Fibroblast of gingiva (primary cell): ENCODE measurements at regions not wholly inside any gene's neighbourhood (a gene's known extent, or its start where the extent isn't known, plus 50 kb on each side); places are given as distances from the start of the nearest gene placed in this dataset.

Source experiments
- DNase-seq: peaks from one replicate; pipeline ENCODE4 v3.0.0-alpha.2; 2011; ENCODE audit warnings: low read depth

GRCh38 chr10:21326594-21327288, 198.7 kb downstream of the SKIDA1 start:
- no peak for DNase-seq

DNA sequence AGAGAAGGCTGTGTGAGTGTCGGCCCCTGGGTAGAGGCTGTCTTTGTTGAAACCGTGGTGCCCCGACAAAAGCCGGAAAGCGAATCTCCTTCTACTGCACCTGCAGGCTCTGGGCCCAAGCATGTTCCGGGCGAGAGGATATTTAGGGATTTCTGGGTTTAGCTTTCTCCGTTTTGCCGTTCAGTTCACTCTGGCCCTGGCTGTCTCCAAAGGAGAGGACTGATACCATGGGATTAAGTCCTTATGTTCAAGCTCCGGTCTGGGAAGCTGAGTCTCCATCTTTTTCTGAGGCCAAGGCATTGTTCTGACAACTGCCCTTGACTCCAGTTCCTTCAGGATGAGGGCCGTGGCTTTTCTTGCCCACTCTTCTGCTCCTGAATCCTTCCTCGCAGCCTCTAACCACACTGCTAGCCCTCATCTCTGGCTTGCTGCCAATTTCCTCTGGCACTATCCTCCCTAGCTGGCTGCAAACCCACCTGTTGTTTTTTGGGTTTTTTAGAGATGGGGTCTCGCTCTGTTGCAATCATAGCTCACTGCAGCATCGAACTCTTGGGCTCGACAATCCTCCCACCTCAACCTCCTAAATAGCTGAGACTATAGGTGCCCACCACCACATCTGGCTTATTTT, 206.8 kb downstream of the SKIDA1 start:
- DNase-seq: no peak

- DNase-seq: peak; percentile 46
These were observed 207.6 kb downstream of the SKIDA1 start for GRCh38 chr10:21317902-21318301.

- peak; percentile 97 for DNase-seq
These were observed 209.7 kb downstream of the SKIDA1 start for GRCh38 chr10:21315645-21316220.

DNA sequence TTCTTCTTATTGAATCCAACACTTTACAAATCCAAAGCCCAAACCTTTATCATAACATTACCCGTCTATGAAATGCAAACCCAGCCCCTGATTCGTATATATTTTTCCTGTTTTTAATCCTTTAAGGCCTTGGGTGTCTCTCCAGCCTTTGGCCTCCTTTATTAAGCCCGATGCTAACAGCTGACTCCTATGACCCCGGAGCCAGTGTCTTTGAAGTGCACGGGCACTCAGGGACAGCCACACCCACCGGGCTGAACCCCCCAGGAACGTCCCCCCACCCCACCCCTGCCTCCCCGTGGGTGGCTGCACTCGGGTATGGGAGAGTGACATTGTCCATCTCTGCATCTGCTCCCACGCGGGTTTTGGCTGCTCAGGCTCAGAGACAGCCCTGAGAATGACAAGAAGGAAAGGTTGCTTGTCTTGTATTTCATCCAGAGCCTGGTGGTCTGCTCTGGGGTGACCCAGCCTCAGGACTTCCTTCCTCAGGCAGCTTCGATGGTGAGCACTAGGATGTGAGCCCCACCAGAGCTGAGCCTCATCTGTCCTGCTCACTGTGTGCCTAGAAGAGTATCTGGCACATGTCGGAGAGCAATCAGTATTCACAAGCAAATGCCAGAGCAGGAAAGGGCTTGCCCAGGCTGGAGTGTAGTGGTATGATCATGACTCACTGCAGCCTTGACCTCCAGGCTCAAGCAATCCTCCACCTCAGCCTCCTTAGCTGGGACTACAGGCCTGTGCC, 210.4 kb downstream of the SKIDA1 start:
- DNase-seq: peak; percentile 59

DNA sequence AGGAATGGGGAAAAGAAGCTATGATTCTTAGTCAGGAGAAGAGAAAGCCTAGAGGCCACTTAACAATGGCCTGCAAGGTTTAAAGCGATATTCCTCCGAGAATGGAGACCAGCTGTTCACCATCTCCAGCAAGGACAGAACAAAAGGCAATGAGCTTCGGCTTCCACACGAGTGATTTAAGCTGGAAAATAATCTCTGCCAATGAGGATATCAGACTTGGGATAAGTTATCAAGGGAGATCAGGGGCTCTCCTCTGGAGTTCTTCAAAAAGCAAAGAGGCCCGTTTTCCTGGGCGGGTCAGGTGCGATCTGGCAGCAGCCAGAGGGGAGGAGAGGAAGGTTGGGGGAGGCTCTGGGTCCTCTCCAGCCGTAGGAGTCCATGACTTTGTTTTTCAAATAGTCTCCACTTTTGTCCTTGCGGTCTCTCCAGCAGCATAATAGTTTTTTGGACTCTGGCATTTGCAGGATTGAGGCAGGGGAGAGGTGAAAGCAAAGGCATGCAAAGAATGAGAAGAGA, 211.3 kb downstream of the SKIDA1 start:
- no peak for DNase-seq

- DNase-seq: no peak
These were observed 211.8 kb downstream of the SKIDA1 start for GRCh38 chr10:21313691-21314090.

GRCh38 chr10:21311426-21311825, 214.1 kb downstream of the SKIDA1 start:
- DNase-seq: no peak

GRCh38 chr10:21309427-21309826, 216.1 kb downstream of the SKIDA1 start:
- no peak for DNase-seq

DNA sequence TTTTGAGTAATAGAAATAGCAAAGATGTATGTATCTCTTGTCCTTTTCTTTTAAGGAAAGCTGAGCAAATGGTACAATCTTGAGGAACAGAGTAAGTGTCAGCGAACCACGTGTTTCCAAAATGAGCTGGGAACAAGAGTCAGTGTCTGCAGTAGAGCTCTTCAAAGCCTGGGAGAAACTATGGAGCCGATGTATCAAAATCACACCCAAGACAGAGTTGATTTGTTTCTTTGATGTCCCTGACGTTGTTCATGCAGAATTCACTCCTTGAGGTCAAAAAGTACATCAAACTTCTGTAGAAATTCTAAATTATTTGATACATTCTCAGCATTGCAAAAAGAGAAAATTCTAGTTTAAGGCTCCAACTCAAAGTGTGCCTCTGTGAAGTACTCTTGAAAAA, 216.5 kb downstream of the SKIDA1 start:
- no peak for DNase-seq

GRCh38 chr10:21308018-21308417, 217.5 kb downstream of the SKIDA1 start:
- DNase-seq: no peak

DNA sequence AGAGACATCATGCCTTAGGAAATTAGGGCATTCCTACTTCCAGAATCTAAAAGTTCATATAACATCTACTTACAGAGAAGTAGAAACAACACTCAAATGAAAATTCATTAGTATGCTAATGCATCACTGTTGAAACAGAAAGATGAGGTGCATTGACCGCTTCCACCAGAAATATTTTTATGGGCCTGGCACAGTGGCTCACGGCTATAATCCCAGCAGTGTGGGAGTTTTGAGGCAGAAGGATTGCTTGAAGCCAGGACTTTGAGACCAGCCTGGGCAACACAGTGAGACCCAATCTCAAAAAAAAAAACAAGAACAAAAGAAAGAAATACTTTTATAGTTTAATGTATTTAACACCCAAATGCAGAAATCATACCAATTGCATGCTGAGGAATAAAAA, 220.9 kb downstream of the SKIDA1 start:
- no peak for DNase-seq

GRCh38 chr10:21304198-21304597, 221.3 kb downstream of the SKIDA1 start:
- no peak for DNase-seq

DNA sequence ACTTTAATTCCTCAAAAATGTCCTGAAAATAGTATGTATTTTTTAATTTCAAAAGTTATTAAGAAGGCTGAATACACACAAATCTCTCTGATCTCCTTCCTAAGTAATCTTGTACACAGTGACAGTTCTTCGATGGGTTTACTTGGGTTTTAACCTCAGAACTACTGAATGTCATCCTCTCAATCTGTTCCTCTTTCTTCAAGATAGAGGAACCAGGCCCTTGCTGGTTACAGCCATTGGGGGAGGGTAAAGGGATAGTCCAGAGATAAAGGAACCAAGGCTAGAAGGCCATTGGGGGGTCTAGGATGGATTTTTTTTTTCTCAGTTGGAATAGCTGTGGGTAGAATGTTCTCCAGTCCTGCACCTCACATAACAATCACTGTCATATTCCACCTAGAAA, 224.9 kb downstream of the SKIDA1 start:
- no peak for DNase-seq

DNA sequence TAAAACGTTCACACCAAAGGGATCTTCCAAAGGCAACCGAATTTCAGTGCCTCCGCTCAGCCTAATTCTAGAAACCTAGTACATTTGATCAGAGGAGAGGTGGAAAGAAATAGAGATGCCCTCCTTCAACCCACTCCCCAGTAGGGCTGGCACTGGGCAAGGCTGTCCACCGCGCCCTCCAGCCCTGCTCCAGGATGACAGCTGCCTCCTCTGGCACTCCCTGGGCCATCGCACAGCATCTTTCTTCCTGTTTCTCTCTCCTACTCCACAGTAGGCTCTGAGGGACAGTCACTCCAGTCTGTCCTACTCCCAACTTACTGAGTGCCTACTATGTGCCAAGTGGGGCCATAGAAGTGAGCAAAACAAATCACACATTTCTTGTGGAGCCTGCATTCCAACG, 226.2 kb downstream of the SKIDA1 start:
- no peak for DNase-seq

DNA sequence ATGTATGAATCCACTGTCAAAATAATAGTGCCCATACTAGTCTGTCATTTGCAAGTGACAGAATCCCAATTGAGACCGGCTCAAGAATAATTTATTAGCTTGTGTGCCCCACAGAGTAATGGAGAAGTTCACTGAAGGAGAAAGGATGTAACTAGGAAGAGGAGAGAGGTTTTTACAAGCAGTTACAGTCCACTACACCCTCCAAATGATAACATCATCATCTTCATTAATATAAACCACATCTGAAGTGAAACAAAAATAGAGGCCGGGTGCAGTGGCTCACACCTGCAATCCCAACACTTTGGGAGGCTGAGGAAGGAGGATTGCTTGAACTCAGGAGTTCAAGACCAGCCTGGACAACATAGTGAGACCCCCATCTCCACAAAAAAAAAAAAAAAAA, 226.8 kb downstream of the SKIDA1 start:
- no peak for DNase-seq

- peak; percentile 57 for DNase-seq
These were observed 227.7 kb downstream of the SKIDA1 start for GRCh38 chr10:21297603-21298383.

GRCh38 chr10:21296575-21297355, 228.7 kb downstream of the SKIDA1 start:
- no peak for DNase-seq

DNA sequence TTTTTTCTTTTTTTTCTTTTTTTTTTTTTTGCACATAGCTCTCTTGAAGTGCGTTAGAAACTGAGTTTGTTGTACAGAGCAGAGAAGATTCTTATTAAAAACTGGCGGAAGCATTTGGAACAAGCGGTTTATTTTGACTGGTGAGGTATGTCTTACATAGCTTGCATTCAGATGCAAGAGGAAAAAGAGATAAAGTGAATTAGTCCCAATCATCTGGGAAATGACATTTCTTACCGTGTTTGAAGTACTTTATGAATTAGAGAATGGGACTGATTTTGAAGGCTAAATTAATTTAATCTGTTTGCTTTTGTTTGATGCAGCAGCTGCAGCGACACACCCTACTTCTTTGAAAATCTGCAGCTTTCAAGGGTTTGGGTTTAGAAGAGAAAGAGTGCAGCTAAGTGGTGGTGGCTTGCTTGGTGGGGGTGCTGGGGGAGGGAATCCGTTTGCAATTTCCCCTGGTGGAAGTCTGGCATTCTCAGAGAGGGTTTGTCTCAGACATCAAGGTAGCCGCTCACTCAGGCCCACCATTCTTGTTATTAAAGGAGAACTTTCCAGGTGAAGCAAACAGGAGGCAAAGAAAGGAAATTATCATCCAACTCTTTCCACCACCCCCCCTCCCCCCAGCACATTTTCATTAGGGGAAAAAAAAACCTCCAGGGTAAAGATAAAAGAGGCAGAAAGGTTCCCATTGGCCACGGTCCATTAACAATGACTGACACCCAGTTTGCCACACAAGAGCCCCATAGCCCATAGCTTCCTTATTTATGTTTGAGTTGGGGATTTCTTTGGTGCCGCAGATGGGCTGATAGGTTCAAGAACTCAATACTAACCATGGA, 231.7 kb downstream of the SKIDA1 start:
- DNase-seq: peak; percentile 30
